ENCODE measurements at regions not wholly inside any gene's neighbourhood (a gene's known extent, or its start where the extent isn't known, plus 50 kb on each side); places are given as distances from the start of the nearest gene placed in this dataset.

DNA sequence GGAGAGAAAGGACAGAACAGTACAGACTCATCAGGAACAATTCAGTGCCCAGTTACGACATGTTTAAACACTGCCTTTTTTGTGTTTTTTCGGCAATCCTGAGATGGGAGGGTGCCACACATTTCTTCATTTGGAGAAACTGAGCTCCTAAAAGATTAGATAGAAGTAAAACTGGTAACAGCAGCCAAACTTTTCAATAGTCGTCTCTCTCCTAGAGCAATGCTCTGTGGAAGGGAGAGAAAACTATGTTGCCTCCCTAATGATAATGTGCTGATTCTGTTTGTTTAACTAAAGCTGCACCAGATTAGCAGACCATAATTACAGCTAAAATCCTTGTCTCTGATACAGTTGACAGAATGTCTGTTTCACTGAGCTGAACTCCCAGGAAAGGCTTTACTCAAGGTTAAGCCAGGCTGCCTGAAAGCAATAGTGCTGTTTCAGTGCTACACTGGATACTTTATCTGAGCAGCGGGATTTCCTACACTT lies 76.2 kb upstream of the CXADR start:
- no peak for DNase-seq

DNA sequence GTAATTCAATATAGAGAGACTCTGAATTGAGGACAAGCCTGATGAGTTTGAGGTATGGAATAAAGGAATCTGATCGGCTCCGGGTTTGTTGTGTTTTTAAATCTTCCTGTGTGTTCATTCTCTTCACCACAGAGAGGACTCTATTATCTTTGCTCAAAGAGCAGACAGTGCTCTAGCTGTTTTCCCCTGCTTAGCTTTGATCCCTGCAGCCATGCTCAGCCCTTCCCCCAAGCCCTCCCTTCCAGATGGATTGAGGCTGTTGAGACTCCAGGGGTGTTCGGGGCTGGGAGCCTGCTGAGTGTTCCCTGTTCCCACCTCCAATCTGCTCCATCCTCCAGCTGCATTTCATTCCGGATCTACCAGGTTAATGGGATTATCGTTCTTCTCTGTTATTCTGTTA lies 74.2 kb upstream of the CXADR start:
- no peak for DNase-seq

DNA sequence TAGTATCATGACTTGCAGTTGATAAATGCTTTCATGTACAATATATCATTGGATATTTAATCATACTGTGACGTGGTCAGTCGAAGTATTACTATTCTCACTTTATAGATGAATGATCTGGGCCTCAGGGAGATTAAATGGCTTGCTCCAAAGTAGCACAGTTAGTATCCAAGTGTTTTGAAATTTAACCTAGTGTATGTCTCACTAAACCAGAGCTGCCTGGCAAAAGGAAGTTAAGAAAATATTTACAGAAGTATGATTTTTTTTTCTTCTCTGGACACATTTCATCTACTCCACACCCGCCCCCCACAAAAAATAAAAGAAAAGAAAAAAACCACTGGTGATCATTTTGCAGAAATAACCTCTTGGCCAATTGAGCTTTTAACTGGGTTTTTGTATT lies 71.9 kb upstream of the CXADR start:
- DNase-seq, result no peak

DNA sequence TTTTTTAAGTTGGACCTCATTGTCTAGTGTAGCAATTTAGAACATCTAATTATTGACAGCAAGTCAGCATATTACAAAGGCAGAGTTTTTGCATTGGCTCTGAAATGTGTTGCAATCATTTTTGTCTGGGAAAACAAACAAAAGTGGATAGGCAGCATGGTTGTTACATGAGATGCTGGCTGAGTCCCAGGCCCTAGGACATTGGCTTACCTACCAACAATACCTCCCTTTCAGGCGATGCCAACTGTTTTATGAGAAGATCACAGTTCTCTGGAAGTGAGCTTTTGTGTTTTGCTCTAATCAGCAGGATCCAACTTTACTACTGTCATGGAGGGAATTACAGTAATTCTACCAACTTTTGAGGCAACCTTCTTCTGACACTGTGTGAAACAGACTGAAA lies 71.5 kb upstream of the CXADR start:
- DNase-seq, result no peak

DNA sequence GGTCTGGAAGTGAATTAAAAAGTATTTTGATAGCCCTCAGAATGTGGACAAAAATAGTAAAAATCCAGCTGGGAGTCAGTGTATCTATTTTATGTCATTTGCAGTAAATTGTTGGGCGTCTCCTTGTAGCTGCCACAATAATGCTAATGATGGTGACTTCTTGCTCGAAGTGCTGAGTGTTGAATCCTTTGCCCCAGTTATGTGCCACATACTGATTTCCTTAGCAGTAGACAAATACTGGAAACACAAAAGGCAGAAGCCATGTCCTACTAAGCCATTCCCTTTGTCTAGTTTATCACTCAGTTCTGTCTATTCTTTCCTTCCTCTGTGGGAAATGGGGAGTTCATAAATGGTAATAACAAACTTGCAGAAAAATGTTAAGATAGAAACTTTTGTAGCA lies 70.7 kb upstream of the CXADR start:
- DNase-seq, result no peak

DNA sequence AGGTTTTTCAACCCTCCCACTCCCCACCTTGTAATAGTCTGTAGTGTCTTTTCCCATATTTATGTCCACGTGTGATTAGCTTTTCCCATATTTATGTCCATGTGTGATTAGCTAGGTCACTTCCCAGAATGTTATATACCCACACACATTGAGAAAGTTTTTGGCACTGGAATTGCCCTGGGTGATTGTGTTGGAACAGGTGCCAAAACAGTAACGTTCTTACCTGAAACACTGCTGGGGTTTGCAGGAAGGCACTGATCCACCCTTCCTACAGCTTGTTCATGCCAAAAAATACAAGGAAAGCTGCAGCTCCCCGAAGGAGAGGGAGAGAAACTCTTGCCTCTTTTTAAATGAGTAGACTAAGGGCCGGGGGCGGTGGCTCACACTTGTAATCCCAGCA lies 68.0 kb upstream of the CXADR start:
- DNase-seq, result no peak

DNA sequence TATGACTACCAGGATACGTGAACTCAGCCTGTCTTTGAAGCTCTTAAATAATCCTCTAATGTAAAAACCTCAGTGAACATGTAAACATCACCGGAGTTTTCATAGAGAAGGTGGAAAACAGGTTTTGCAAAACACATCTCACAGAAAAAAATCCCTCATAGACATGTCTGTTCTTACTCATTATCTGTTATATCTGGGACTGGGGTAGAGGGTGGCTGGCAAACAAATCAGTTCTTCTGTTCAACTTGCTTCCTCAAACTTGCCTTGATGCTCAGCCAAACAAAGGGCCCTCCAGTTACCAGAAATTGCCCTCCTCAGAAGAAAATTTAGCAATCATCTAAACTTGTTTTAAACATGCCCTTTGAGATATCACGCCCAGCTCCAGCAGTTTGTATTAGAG lies 66.1 kb upstream of the CXADR start:
- no peak for DNase-seq

DNA sequence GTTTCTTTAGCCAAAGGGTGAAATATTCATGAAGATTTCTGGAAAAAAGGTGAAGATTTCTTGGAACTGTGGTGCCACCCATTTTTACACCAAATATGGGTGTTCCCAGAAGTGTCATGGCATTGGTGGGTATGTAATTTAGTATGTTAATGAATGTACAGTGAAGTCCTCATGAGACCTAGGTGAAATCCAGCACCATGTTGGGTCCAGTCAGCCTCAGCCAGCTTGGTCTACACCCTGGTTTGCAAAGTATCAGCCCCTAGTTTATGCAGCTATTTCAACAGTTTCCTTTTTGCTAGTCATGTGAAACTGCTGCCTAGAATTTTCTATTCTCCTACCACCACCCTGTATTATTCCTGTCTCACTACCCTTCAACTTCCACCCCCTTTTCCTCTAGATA lies 63.1 kb upstream of the CXADR start:
- DNase-seq, result no peak

DNA sequence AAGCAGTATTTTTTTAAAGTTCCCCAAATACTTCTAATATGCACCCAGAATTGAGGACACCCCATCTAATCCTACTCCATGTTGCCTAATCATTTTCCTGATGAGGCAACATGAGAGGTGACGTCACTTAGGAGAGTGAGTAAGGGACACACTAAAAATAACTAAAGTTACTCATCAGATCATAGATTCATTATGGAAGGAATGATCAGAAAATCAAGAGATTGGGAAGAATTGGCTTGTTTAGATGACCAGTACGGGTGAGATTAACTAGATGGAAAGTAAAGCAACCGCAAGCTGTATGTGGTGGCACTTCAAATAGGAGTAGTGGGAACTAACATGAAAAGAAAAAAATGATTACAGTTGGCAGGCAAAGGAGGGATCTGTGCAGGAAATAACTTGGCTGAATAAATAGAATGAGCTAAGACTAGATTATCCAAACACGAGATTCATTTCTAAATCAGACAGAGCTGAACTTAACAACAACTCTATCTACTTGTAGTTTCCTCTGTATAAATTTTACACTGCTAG lies 61.4 kb upstream of the CXADR start:
- DNase-seq, result peak; percentile 74 to 87

DNA sequence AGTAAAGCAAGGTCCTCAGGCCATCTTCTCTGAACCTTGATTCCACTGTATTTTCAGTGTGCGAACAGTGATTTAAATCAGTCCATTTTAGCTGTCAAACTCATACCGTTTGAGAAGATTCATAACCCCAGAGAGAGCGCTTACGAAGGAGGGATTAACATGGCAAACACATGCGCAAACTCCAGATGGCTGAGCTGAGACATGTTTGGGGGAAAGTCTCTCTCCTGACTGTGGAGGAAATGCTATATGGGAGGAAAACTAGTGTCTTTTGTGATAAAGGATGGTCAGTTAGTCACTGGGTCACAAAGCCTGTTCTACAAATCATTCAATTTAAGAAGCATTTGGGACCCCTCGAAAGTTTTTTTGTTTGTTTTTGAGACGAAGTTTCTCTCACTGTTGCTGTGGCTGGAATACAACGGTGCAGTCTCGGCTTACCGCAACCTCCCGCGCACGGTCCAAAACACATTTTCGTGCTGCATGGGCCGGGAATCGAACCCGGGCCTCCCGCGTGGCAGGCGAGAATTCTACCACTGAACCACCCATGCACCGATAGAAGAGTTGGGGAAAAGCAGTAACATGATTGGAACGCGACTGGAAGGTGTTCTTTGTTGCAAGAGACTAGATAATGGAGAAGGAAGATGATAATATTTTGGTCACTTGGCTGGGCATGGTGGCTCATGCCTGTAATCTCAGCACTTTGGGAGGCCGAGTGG lies 58.4 kb upstream of the CXADR start:
- DNase-seq, result peak; percentile 30 to 40

DNA sequence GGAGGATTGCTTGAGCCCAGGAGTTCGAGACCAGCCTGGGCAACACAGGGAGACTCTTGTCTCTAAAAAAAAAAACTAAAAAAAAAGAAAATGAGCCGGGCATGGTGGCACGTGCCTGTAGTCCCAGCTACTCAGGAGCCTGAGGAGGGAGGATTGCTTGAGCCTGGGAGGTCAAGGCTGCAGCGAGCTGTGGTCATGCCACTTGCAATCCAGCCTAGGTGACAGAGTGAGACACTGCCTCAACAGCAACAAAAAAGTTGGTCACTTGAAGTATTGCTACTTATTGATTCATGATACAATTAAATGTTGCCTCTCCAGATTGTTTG lies 57.9 kb upstream of the CXADR start:
- DNase-seq, result no peak

DNA sequence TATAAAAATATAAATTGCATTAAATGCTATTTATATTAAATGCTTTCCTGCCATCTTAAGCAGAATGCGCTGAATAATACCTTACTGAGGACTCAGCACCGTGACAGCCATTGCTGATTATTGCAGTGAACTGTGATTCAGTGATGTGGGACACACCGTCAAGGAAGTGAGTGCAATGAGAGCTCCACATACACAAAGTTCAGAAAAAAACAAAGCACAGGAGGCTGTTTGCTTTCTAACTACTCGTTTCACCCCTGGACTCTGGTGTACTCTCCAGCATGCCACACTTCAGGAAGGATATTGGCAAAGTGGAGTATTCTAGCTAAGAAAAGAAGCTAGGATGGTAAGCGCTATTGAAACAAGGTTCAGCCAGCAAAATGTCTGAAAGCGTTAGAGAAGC lies 57.4 kb upstream of the CXADR start:
- DNase-seq, result no peak

DNA sequence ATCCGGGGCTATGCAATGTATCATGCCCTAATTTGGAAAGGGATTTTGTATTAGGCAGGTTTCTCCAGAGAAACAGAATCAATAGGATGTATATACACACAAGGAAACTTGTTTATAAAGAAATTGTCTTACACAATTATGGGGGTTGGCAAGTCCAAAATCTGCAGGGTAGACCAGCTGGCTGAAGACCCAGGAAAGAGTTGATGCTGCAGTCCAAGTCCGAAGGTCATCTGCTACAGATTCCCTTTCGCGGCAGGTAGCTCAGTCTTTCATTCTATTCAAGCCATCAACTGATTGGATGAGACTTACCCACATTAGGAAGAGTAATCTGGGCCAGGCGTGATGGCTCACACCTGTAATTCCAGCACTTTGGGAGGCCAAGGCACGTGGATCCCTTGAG lies 54.6 kb upstream of the CXADR start:
- no peak for DNase-seq

DNA sequence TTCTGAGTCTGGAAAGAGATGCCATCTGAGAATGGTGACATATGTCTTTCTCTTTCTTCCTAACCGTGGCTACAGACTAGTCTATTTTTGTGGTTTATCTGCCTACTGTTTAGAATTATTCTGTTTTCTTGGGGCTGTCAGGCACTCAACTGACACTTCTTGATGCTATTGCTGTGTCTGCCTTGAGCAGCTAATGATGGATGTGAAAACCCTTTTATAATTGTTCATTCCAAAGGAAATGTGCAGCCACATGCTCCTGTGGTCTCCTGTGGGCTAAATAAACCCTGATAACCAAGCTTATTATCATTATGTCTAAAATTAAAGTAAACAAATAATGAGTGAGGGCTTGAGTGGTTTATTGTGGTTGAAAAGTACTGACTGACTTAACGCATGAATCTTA lies 52.7 kb upstream of the CXADR start:
- no peak for DNase-seq

DNA sequence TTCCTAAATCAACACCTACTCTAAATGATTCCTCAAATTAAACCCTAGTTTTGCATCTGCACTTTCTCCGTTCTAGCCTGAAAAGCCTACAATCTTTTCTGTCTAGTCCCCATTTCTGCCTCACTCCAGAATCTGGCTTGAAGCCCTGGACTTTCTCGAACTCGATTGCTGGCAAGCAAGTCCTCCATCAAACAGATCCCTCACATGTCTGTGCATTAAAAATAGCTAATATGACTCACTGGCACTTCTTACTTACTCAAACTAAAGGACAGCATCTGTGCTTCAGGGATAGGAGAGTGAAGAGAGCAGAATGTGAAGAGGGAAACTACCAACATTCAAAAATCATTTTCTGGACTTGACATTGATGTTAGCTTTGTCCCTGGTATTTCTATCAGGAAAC lies 51.8 kb upstream of the CXADR start:
- DNase-seq, result no peak

DNA sequence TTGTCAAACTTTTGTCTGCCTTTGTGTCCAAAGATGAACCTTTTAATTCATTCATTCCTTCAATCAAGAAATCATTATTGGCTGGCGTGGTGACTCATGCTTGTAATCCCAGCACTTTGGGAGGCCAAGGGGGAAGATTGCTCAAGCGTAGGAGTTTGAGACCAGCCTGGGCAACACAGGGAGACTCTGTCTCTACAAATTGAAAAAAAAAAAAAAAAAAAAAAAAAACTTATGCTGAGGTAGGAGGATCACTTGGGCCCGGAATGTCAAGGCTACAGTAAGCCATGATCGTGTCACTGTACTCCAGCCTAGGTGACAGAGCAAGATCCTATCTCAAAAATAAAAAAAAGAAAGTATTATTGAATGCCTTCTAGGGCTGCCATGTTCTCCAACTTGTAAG lies 51.3 kb upstream of the CXADR start:
- no peak for DNase-seq

DNA sequence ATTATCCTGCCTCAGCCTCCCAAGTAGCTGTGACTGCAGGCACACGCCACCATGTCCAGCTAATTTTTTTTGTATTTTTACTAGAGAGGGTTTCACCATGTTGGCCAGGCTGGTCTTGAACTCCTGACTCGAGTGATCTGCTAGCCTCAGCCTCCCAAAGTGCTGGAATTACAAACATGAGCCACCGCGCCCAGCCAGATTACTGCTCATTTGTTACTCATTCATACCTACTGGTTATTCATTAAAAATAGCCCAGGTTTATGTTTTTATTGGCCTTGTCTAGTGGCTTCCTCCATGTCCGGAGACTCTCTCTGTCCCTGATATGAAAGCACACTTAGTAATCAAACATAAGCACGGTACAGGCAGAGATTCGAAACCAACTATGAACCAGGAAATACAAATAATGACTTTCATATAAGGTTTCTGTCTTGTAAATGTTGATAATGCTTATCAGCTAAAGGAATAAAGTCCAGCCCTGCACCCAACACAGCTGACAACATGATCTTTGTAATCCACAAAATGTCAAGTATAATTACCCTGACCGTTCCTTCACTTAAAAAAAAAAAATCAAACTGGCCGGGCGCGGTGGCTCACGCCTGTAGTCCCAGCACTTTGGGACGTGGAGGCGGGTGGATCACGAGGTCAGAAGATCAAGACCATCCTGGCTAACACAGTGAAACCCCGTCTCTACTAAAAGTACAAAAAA lies 50.4 kb upstream of the CXADR start:
- DNase-seq, result no peak
